IMR-90 (cell line): ENCODE measurements at regions not wholly inside any gene's neighbourhood (a gene's known extent, or its start where the extent isn't known, plus 50 kb on each side); places are given as distances from the start of the nearest gene placed in this dataset.

Source experiments
- ATAC-seq: fragments of 200-7000 bp; cut with Tn5 transposase; 2 replicates; pipeline ENCODE4 v1.9.1; 2020; ENCODE audit warnings: low read depth, mild to moderate bottlenecking, moderate library complexity
- BruUV-seq: library from RNA; stranded (reverse); fragments of 400-500 nt; replicated peaks from 2 replicates; lab custom pipeline; 2021; lab: Mats Ljungman, UMichigan
- CTCF ChIA-PET: fragments of 300-600 bp; formaldehyde crosslinking; extraction: SDS; loops from one replicate; lab custom pipeline; 2021; ENCODE audit warnings: antibody characterized with exemption; lab: Yijun Ruan, JAX
- POLR2A ChIA-PET: fragments of 300-600 bp; sonication (Branson Sonifier 250); formaldehyde crosslinking; loops from one replicate; lab custom pipeline; 2022; ENCODE audit warnings: antibody characterized with exemption; ENCODE audit not compliant: unreplicated experiment; lab: Charles Lee
- DNase-seq: peaks from one replicate; pipeline ENCODE4 v3.0.0; 2013
- H2AFZ ChIP-seq: replicated peaks from 2 replicates; pipeline ENCODE3; 2013; ENCODE audit warnings: low read length, mild to moderate bottlenecking; ENCODE audit not compliant: poor library complexity
- H2AK5ac ChIP-seq: 2 replicates; pipeline ENCODE4 v1.6.1; 2013; ENCODE audit warnings: low read depth, low read length, inconsistent platforms
- H2AK9ac ChIP-seq: replicated peaks from 2 replicates; pipeline ENCODE3; 2013; ENCODE audit warnings: mild to moderate bottlenecking, low read depth, low read length, moderate library complexity; ENCODE audit not compliant: poor library complexity
- H2BK120ac ChIP-seq: 2 replicates; pipeline ENCODE4 v1.6.1; 2013; ENCODE audit warnings: low read depth, low read length, inconsistent platforms
- H2BK15ac ChIP-seq: 3 replicates; pipeline ENCODE4 v1.6.1; 2013; ENCODE audit warnings: low read depth, low read length, inconsistent platforms
- H2BK20ac ChIP-seq: 2 replicates; pipeline ENCODE4 v1.6.1; 2013; ENCODE audit warnings: low read depth, mild to moderate bottlenecking, inconsistent platforms, low read length, moderate library complexity
- H2BK5ac ChIP-seq: 2 replicates; pipeline ENCODE4 v1.6.1; 2013; ENCODE audit warnings: mild to moderate bottlenecking, low read depth, low read length, inconsistent platforms; ENCODE audit not compliant: poor library complexity, severe bottlenecking
- H3K14ac ChIP-seq: replicated peaks from 2 replicates; pipeline ENCODE4 v1.6.1; 2013; ENCODE audit warnings: low read depth, low read length, inconsistent platforms
- H3K18ac ChIP-seq: 2 replicates; pipeline ENCODE4 v1.6.1; 2013; ENCODE audit warnings: low read depth, low read length, control low read depth
- H3K23ac ChIP-seq: 2 replicates; pipeline ENCODE4 v1.6.1; 2013; ENCODE audit warnings: low read depth, low read length, inconsistent platforms
- H3K27ac ChIP-seq: 2 replicates; pipeline ENCODE4 v1.5.1; 2013; ENCODE audit warnings: mild to moderate bottlenecking, control low read depth, low read length; ENCODE audit not compliant: insufficient read depth
- H3K27me3 ChIP-seq: 2 replicates; pipeline ENCODE4 v1.6.1; 2013; ENCODE audit warnings: low read length; ENCODE audit not compliant: control insufficient read depth, insufficient read depth
- H3K36me3 ChIP-seq: 2 replicates; pipeline ENCODE4 v1.6.1; 2013; ENCODE audit warnings: low read length, mixed read lengths; ENCODE audit not compliant: control insufficient read depth, insufficient read depth
- H3K4ac ChIP-seq: 2 replicates; pipeline ENCODE4 v1.6.1; 2013; ENCODE audit warnings: low read depth, low read length, inconsistent platforms
- H3K4me1 ChIP-seq: 2 replicates; pipeline ENCODE4 v1.6.1; 2013; ENCODE audit warnings: low read length, mixed read lengths; ENCODE audit not compliant: control insufficient read depth, insufficient read depth
- H3K4me2 ChIP-seq: 2 replicates; pipeline ENCODE4 v1.6.1; 2013; ENCODE audit warnings: low read depth, mild to moderate bottlenecking, control low read depth, low read length, moderate library complexity
- H3K4me3 ChIP-seq: 2 replicates; pipeline ENCODE4 v1.5.1; 2013; ENCODE audit warnings: low read depth, mild to moderate bottlenecking, control low read depth, low read length, moderate library complexity; ENCODE audit not compliant: insufficient read depth
- H3K56ac ChIP-seq: 2 replicates; pipeline ENCODE4 v1.6.1; 2013; ENCODE audit warnings: low read length, inconsistent platforms; ENCODE audit not compliant: insufficient read depth; ENCODE audit errors: extremely low read depth
- H3K79me1 ChIP-seq, 2 experiments: 2 replicates each; pipeline ENCODE4 v1.6.1; 2013; ENCODE audit warnings: low read length in 2 of 2, inconsistent platforms in 1 of 2, low read depth in 1 of 2
- H3K9ac ChIP-seq: 2 replicates; pipeline ENCODE4 v1.6.1; 2013; ENCODE audit warnings: low read depth, low read length, control low read depth
- H3K9me1 ChIP-seq: 2 replicates; pipeline ENCODE4 v1.6.1; 2013; ENCODE audit warnings: low read length, inconsistent platforms; ENCODE audit not compliant: insufficient read depth
- H3K9me3 ChIP-seq: 2 replicates; pipeline ENCODE4 v1.6.1; 2013; ENCODE audit warnings: low read length; ENCODE audit not compliant: control insufficient read depth, insufficient read depth
- H4K20me1 ChIP-seq: 2 replicates; pipeline ENCODE4 v1.6.1; 2013; ENCODE audit warnings: low read length, inconsistent platforms; ENCODE audit not compliant: insufficient read depth
- H4K5ac ChIP-seq: 2 replicates; pipeline ENCODE4 v1.6.1; 2013; ENCODE audit warnings: mild to moderate bottlenecking, low read depth, low read length, control low read depth
- H4K8ac ChIP-seq, 2 experiments: 2 replicates each; pipeline ENCODE4 v1.6.1; 2013; ENCODE audit warnings: low read depth in 2 of 2, low read length in 2 of 2, control low read depth in 1 of 2, inconsistent platforms in 1 of 2
- H4K91ac ChIP-seq: 2 replicates; pipeline ENCODE4 v1.6.1; 2013; ENCODE audit warnings: low read depth, low read length, inconsistent platforms; ENCODE audit not compliant: insufficient read depth
- BHLHE40 ChIP-seq: fragments of 150-350 bp; IDR thresholded peaks from 2 replicates; pipeline ENCODE4 v1.6.1; 2016; ENCODE audit warnings: mild to moderate bottlenecking, low read depth, low read length
- CEBPB ChIP-seq: IDR thresholded peaks from 2 replicates; pipeline ENCODE4 v1.6.1; 2012; ENCODE audit warnings: low read depth, low read length, improper control_type of control experiment
- CHD1 ChIP-seq: IDR thresholded peaks from 2 replicates; pipeline ENCODE4 v1.6.1; 2012; ENCODE audit warnings: low read depth, low read length, improper control_type of control experiment
- CTCF ChIP-seq: conservative IDR thresholded peaks from 2 replicates; pipeline ENCODE4 v1.5.1; 2012; ENCODE audit warnings: mild to moderate bottlenecking, low read depth, low read length, improper control_type of control experiment
- FOS ChIP-seq: fragments of 150-350 bp; IDR thresholded peaks from 2 replicates; pipeline ENCODE4 v1.6.1; 2016; ENCODE audit warnings: low read depth, low read length
- MAFK ChIP-seq: IDR thresholded peaks from 2 replicates; pipeline ENCODE4 v1.6.1; 2012; ENCODE audit warnings: low read depth, low read length, improper control_type of control experiment
- MAZ ChIP-seq: IDR thresholded peaks from 2 replicates; pipeline ENCODE4 v1.6.1; 2012; ENCODE audit warnings: low read depth, mild to moderate bottlenecking, low read length, improper control_type of control experiment, moderate library complexity, borderline replicate concordance
- MXI1 ChIP-seq: IDR thresholded peaks from 2 replicates; pipeline ENCODE4 v1.6.1; 2012; ENCODE audit warnings: low read depth, mild to moderate bottlenecking, low read length, moderate library complexity, borderline replicate concordance
- NFE2L2 ChIP-seq: fragments of 150-350 bp; IDR thresholded peaks from 2 replicates; pipeline ENCODE4 v1.6.1; 2016; ENCODE audit warnings: low read depth, mild to moderate bottlenecking, low read length
- POLR2A ChIP-seq: IDR thresholded peaks from 2 replicates; pipeline ENCODE4 v1.6.1; 2012; ENCODE audit warnings: mild to moderate bottlenecking, low read depth, low read length
- RAD21 ChIP-seq: IDR thresholded peaks from 2 replicates; pipeline ENCODE4 v1.6.1; 2012; ENCODE audit warnings: low read length, improper control_type of control experiment
- RCOR1 ChIP-seq: IDR thresholded peaks from 2 replicates; pipeline ENCODE4 v1.6.1; 2012; ENCODE audit warnings: mild to moderate bottlenecking, low read length, improper control_type of control experiment; ENCODE audit not compliant: insufficient replicate concordance
- RFX5 ChIP-seq: IDR thresholded peaks from 2 replicates; pipeline ENCODE4 v1.8.0; 2012; ENCODE audit warnings: low read depth, mild to moderate bottlenecking, low read length, moderate library complexity
- SMC3 ChIP-seq: fragments of 150-350 bp; IDR thresholded peaks from 2 replicates; pipeline ENCODE4 v1.6.1; 2016; ENCODE audit warnings: low read depth, mild to moderate bottlenecking, antibody characterized with exemption, low read length, moderate library complexity
- WGBS, 2 experiments: methylation state at CpG; one replicate each; pipeline versions ENCODE4 v1.1.5 to v1.1.7; 2013; ENCODE audit warnings: missing lambda C conversion rate in 2 of 2; ENCODE audit not compliant: insufficient read length in 1 of 2; ENCODE audit errors: extremely low coverage in 2 of 2; 5-methylcytosine and 5-hydroxymethylcytosine counted together
- dilution Hi-C: fragments of 300-500 bp; cut with HindIII; formaldehyde crosslinking; loops from one replicate; pipeline ENCODE4 v1.14.3; 2018; ENCODE audit warnings: low sequenced_read_pairs; ENCODE audit not compliant: unreplicated experiment
- in situ Hi-C: fragments of 300-500 bp; cut with MboI; formaldehyde crosslinking; loops from 3 replicates; pipeline ENCODE4 v1.14.3; 2019; ENCODE audit warnings: low sequenced_read_pairs, inconsistent platforms, mixed read lengths
- intact Hi-C: fragments of 100-400 bp; cut with micrococcal nuclease; formaldehyde crosslinking; loops from 2 replicates; pipeline ENCODE4 v1.10.0; 2022
- TF ChIP-seq, protein P1 (sequence below): fragments of 150-350 bp; IDR thresholded peaks from 2 replicates; pipeline ENCODE4 v1.6.1; 2017; ENCODE audit warnings: mild to moderate bottlenecking, antibody characterized with exemption, low read length, low read depth
- TF ChIP-seq, protein P2 (sequence below): fragments of 150-350 bp; IDR thresholded peaks from 2 replicates; pipeline ENCODE4 v1.6.1; 2016; ENCODE audit warnings: low read depth, mild to moderate bottlenecking, low read length, moderate library complexity, borderline replicate concordance

GRCh38 chr5:33282696-33283095, 158.1 kb upstream of the TARS1 start:
- CTCF ChIA-PET, result interaction anchor here (0.6 to 1.2 kb wide), 2 partner anchors 14 to 143 kb away, joined by 3 to 4 read pairs; no protein-coding TSS in a partner anchor
- Histone ChIP-seq H2BK20ac (no peak overlapping the region), H2AK9ac (no peak overlapping the region), H2BK5ac (no peak overlapping the region), H3K9me3 (no peaks in the 10 kb centered on the region), H3K56ac (no peak overlapping the region), H3K23ac (no peak overlapping the region), H2BK15ac (no peak overlapping the region), H2AK5ac (no peak overlapping the region), H3K79me1 (no peaks in the 10 kb centered on the region), H3K4ac (no peak overlapping the region), H3K36me3 (no peaks in the 10 kb centered on the region), H3K9me1 (no peaks in the 10 kb centered on the region), H3K9ac (no peak overlapping the region), H4K5ac (peak overlapping the region; percentile 47; the same call in 1 of the 2 replicates), H3K4me1 (peaks cover 5% of the 10 kb centered on the region), H3K27ac (no peak overlapping the region), H3K18ac (peak overlapping the region; percentile 68; the same call in 1 of the 2 replicates), H4K8ac (no peak overlapping the region), H2AFZ (no peak overlapping the region), H3K27me3 (no peaks in the 10 kb centered on the region), H3K4me2 (no peak overlapping the region), H4K20me1 (no peaks in the 10 kb centered on the region), H2BK120ac (no peak overlapping the region), H4K91ac (no peak overlapping the region), H3K14ac (no peak overlapping the region), H3K4me3 (no peak overlapping the region)
- POLR2A ChIA-PET, result no interaction called here
- WGBS, 2 experiments, result no CpG with 5 or more reads among the region's 2 CpGs
- TF ChIP-seq, protein P1, sequence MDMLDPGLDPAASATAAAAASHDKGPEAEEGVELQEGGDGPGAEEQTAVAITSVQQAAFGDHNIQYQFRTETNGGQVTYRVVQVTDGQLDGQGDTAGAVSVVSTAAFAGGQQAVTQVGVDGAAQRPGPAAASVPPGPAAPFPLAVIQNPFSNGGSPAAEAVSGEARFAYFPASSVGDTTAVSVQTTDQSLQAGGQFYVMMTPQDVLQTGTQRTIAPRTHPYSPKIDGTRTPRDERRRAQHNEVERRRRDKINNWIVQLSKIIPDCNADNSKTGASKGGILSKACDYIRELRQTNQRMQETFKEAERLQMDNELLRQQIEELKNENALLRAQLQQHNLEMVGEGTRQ, result no peak
- no peak for TF ChIP-seq NFE2L2
- no peak for TF ChIP-seq SMC3
- no peak for TF ChIP-seq RAD21
- no peak for TF ChIP-seq CEBPB
- TF ChIP-seq BHLHE40, result no peak
- TF ChIP-seq MAFK, result no peak
- TF ChIP-seq CTCF, result no peak
- no peak for TF ChIP-seq RCOR1
- TF ChIP-seq, protein P2, sequence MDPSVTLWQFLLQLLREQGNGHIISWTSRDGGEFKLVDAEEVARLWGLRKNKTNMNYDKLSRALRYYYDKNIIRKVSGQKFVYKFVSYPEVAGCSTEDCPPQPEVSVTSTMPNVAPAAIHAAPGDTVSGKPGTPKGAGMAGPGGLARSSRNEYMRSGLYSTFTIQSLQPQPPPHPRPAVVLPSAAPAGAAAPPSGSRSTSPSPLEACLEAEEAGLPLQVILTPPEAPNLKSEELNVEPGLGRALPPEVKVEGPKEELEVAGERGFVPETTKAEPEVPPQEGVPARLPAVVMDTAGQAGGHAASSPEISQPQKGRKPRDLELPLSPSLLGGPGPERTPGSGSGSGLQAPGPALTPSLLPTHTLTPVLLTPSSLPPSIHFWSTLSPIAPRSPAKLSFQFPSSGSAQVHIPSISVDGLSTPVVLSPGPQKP, result no peak
- TF ChIP-seq CHD1, result no peak
- TF ChIP-seq MXI1, result no peak
- TF ChIP-seq RFX5, result no peak
- TF ChIP-seq FOS, result no peak
- no peak for TF ChIP-seq POLR2A
- TF ChIP-seq MAZ, result no peak
- no peak for ATAC-seq
- no TSS peak for BruUV-seq
- no peak for DNase-seq
- in situ Hi-C loops, result no loop called here
- intact Hi-C loops, result no loop called here
- dilution Hi-C loops, result no loop called here
